T47D (cell line): ENCODE measurements at regions not wholly inside any gene's neighbourhood (a gene's known extent, or its start where the extent isn't known, plus 50 kb on each side); places are given as distances from the start of the nearest gene placed in this dataset.
A peak's percentile ranks its signal among the peaks of the same experiment; 100 is the strongest.

ENCODE experiments used
- DNase-seq, 2 experiments: peaks; one replicate each; pipeline versions ENCODE4 v3.0.0 to v3.0.0-alpha.2; 2011 to 2012; ENCODE audit warnings: low read depth in 1 of 2, low spot score in 1 of 2
- JUND ChIP-seq: IDR thresholded peaks from 2 replicates; pipeline ENCODE4 v1.6.1; 2012; ENCODE audit warnings: low read depth
- in situ Hi-C: cut with HindIII; loops from 2 replicates; pipeline ENCODE4 v1.10.0; 2016; ENCODE audit warnings: low sequenced_read_pairs, low pct_unique_long_range_greater_than_20kb

- in situ Hi-C loops, result no loop called here
- TF ChIP-seq JUND, result no peak
- no peak for DNase-seq
Observed at GRCh38 chr1:106678279-106679050, 378.0 kb upstream of the PRMT6 start.

- in situ Hi-C loops, result no loop called here
- DNase-seq, result no peak
- no peak for TF ChIP-seq JUND
Observed at GRCh38 chr1:106680216-106680615, 376.3 kb upstream of the PRMT6 start.

- no peak for TF ChIP-seq JUND
- in situ Hi-C loops, result no loop called here
- no peak for DNase-seq
Observed at GRCh38 chr1:106680776-106681344, 375.6 kb upstream of the PRMT6 start.

- DNase-seq, result no peak
- TF ChIP-seq JUND, result no peak
- in situ Hi-C loops, result no loop called here
Observed at GRCh38 chr1:106681939-106682522, 374.4 kb upstream of the PRMT6 start.

- in situ Hi-C loops, result no loop called here
- DNase-seq, result no peak
- TF ChIP-seq JUND, result no peak
Observed at GRCh38 chr1:106688446-106688845, 368.0 kb upstream of the PRMT6 start.

- in situ Hi-C loops, result no loop called here
- no peak for DNase-seq
- TF ChIP-seq JUND, result no peak
Observed at GRCh38 chr1:106698660-106699059, 357.8 kb upstream of the PRMT6 start.

GRCh38 chr1:106699433-106699832 is 357.0 kb upstream of the PRMT6 start:
- DNase-seq, result no peak
- TF ChIP-seq JUND, result no peak
- in situ Hi-C loops, result no loop called here

- DNase-seq, result no peak
- no peak for TF ChIP-seq JUND
- in situ Hi-C loops, result no loop called here
Observed at GRCh38 chr1:106700211-106700610, 356.3 kb upstream of the PRMT6 start.

GRCh38 chr1:106705971-106706370 is 350.5 kb upstream of the PRMT6 start:
- in situ Hi-C loops, result no loop called here
- no peak for DNase-seq
- TF ChIP-seq JUND, result no peak

- peak in 1 of 2 experiments; percentile 24 for DNase-seq
- TF ChIP-seq JUND, result no peak
- in situ Hi-C loops, result no loop called here
Observed at GRCh38 chr1:106717591-106717990, 338.9 kb upstream of the PRMT6 start.

- DNase-seq, result no peak
- no peak for TF ChIP-seq JUND
- in situ Hi-C loops, result no loop called here
Observed at GRCh38 chr1:106721790-106722189, 334.7 kb upstream of the PRMT6 start.

- in situ Hi-C loops, result no loop called here
- no peak for TF ChIP-seq JUND
- DNase-seq, result no peak
Observed at GRCh38 chr1:106722466-106722865, 334.0 kb upstream of the PRMT6 start.

- no peak for DNase-seq
- in situ Hi-C loops, result no loop called here
Observed at GRCh38 chr1:106727171-106727570, 329.3 kb upstream of the PRMT6 start.

More at GRCh38 chr1:106727171-106727570, 329.3 kb upstream of the PRMT6 start:
- TF ChIP-seq JUND, result no peak
